ENCODE measurements at regions not wholly inside any gene's neighbourhood (a gene's known extent, or its start where the extent isn't known, plus 50 kb on each side); places are given as distances from the start of the nearest gene placed in this dataset.

DNA sequence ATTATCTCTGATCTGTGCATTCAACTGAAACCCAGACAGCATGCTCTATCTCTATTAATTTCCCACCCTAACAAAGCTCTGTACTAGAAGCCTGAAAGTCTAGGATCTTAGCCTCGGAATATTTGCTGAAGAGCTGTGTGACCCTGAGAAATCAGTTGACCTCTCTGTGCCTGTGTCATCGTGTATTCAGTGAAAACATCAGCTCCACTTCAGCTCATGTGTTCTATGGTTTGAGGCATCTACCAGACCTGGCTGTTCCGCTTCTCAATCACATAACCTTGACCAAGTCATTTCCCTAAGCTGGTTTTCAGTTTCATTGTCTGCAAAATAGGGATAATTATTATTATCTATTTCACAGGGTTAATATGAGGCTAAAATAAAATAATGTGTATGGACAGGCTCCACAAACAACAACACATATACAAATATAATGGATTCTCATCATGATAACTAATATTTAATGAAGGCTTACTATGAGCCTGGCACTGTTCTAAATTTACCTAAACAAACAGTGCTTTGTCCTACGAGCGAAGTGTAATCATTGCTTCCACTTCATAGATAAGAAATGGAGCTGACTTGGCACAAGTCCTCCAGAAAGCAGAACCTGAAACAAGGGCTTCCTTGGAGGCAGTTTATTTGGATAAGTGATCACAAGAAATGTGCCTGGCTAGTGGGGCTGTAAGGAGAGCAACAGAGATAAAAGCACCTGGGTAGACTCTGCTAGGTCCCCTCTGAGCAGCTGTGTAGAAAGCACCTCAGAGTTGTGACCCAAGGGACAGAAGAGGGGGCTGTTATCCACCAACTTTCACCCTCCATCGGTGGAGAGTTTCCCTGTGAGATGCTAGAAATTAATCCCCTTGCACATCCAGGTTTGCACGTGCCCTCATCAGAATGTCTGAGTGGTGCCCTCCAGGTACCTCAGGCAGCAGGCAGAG, 356.9 kb downstream of the RAB28 start:
- TF ChIP-seq, protein P1, sequence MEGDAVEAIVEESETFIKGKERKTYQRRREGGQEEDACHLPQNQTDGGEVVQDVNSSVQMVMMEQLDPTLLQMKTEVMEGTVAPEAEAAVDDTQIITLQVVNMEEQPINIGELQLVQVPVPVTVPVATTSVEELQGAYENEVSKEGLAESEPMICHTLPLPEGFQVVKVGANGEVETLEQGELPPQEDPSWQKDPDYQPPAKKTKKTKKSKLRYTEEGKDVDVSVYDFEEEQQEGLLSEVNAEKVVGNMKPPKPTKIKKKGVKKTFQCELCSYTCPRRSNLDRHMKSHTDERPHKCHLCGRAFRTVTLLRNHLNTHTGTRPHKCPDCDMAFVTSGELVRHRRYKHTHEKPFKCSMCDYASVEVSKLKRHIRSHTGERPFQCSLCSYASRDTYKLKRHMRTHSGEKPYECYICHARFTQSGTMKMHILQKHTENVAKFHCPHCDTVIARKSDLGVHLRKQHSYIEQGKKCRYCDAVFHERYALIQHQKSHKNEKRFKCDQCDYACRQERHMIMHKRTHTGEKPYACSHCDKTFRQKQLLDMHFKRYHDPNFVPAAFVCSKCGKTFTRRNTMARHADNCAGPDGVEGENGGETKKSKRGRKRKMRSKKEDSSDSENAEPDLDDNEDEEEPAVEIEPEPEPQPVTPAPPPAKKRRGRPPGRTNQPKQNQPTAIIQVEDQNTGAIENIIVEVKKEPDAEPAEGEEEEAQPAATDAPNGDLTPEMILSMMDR (IDR thresholded peaks at IDR 0.05) = no peak
- H3K9me3 Mint-ChIP-seq = peaks cover 31% of the 10 kb centered on the region
- H3K4me1 Mint-ChIP-seq (ENCODE audit: low read depth) = no peaks in the 10 kb centered on the region
- no peak for DNase-seq
- peaks cover 5% of the 10 kb centered on the region; the same call in 1 of the 2 replicates for H3K36me3 Mint-ChIP-seq (ENCODE audit: low read depth)
- no peak overlapping the region for H3K27ac Mint-ChIP-seq
- H3K27me3 Mint-ChIP-seq (ENCODE audit: insufficient read depth) = no peaks in the 10 kb centered on the region; the same call in 1 of the 2 replicates
- no peak overlapping the region for H3K4me3 Mint-ChIP-seq

DNA sequence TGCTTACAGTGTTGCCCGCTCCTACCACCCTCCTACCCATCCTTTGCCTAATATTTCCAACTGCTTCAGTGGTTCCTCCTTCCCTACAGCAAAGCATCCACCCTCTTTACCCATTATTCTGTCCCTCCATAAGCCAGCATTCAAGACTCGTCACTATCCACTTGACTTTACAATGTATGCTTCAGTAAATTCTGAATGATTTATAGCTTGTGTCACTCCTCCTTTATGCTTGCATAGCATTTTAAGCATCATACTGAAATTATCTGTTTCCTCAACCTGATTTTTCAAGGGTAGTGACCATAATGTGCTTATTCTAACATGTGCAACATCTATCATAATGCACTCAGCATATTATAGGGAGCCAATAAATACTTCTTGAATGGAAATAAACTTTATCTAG, 365.5 kb downstream of the RAB28 start:
- TF ChIP-seq, protein P1 (IDR thresholded peaks at IDR 0.05) = no peak
- Mint-ChIP-seq H3K9me3 (peaks cover 22% of the 10 kb centered on the region), H3K27me3 (ENCODE audit: insufficient read depth) (no peaks in the 10 kb centered on the region)

DNA sequence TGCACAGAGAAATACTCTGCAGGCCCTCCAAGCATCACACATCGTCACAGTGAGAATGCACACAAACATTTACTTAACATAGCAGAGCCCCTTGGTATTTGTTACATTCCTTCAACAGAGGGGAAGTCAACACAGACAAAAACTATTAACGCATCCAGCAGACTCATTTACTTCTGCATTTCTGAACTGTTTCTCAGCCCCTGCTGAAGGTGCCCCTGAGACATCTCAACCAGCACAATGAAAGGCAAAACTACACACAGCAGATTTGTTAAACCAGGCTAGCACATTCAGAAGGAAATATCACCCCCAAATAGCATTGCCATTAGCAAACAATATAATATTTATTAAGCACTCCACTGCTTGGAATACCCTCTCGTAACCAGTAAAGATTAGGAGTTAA, 367.0 kb downstream of the RAB28 start:
- Mint-ChIP-seq H3K9me3 (peaks cover 25% of the 10 kb centered on the region), H3K4me3 (no peak overlapping the region), H3K27me3 (ENCODE audit: insufficient read depth) (no peaks in the 10 kb centered on the region), H3K4me1 (ENCODE audit: low read depth) (no peaks in the 10 kb centered on the region), H3K36me3 (ENCODE audit: low read depth) (no peaks in the 10 kb centered on the region), H3K27ac (no peak overlapping the region)
- no peak for DNase-seq
- TF ChIP-seq, protein P1 (IDR thresholded peaks at IDR 0.05) = no peak

More for the DNA sequence above, 365.5 kb downstream of the RAB28 start:
- Mint-ChIP-seq H3K36me3 (ENCODE audit: low read depth) (peaks cover 3% of the 10 kb centered on the region; the same call in 1 of the 2 replicates), H3K4me3 (no peak overlapping the region), H3K4me1 (ENCODE audit: low read depth) (no peaks in the 10 kb centered on the region), H3K27ac (no peak overlapping the region)
- no peak for DNase-seq

DNA sequence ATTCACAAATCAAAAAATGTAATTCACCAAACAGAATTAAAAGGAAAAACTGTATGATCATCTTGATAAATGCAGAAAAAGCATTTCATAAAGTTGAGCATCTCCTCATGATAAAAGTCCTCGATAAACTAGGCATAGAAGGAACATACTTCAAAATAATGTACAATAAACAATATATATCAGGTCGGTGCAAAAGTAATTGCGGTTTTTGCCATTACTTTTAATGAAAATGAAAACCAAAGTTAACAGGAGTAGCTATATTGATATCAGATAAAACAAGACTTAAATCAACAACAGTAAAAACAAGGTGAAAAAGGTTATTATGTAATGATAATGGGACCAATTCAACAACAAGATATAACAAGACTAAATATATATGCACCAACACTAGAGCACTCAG, 372.1 kb downstream of the RAB28 start:
- Mint-ChIP-seq H3K4me1 (ENCODE audit: low read depth) (no peaks in the 10 kb centered on the region), H3K36me3 (ENCODE audit: low read depth) (no peaks in the 10 kb centered on the region), H3K9me3 (peaks cover 37% of the 10 kb centered on the region), H3K27me3 (ENCODE audit: insufficient read depth) (no peaks in the 10 kb centered on the region), H3K27ac (no peak overlapping the region), H3K4me3 (no peak overlapping the region)
- TF ChIP-seq, protein P1 (IDR thresholded peaks at IDR 0.05) = no peak
- no peak for DNase-seq

DNA sequence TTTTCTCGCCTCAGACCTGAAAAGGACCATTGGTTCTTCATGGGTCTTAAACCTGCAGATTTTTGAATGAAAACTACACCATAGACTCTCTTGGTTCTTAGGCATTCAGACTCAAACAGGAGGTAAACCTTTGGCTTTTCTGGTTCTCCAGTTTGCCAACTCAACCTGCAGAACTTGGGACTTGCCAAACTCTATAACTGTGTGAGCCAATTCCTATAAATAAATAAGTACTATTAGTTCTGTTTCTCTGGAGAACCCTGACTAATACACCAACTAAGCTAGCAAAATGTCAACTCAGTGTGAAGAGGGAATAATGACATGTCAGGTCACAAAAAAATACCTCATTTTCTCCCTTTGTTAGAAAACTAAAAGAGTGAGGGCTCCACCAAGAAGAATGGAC, 374.6 kb downstream of the RAB28 start:
- Mint-ChIP-seq H3K9me3 (peaks cover 50% of the 10 kb centered on the region), H3K4me3 (no peak overlapping the region), H3K27me3 (ENCODE audit: insufficient read depth) (no peaks in the 10 kb centered on the region), H3K36me3 (ENCODE audit: low read depth) (no peaks in the 10 kb centered on the region), H3K27ac (no peak overlapping the region), H3K4me1 (ENCODE audit: low read depth) (no peaks in the 10 kb centered on the region)
- TF ChIP-seq, protein P1 (IDR thresholded peaks at IDR 0.05) = no peak
- DNase-seq = no peak
